H1 (cell line): ENCODE measurements at regions not wholly inside any gene's neighbourhood (a gene's known extent, or its start where the extent isn't known, plus 50 kb on each side); places are given as distances from the start of the nearest gene placed in this dataset.

Experiments used
- CTCF ChIA-PET: fragments of 300-600 bp; sonication (Branson Sonifier 250); formaldehyde crosslinking; loops from one replicate; lab custom pipeline; 2021; ENCODE audit not compliant: partially characterized antibody; lab: Charles Lee
- POLR2A ChIA-PET: fragments of 300-600 bp; sonication (Branson Sonifier 250); formaldehyde crosslinking; loops from one replicate; lab custom pipeline; 2021; ENCODE audit warnings: inconsistent platforms; ENCODE audit not compliant: partially characterized antibody; lab: Charles Lee
- DNase-seq, 2 experiments: peaks; one replicate each; pipeline versions ENCODE4 v3.0.0 to v3.0.0-alpha.2; 2010 to 2022; ENCODE audit warnings: low spot score in 2 of 2, low read depth in 1 of 2, mixed read lengths in 1 of 2
- FAIRE-seq: peaks from 2 replicates; lab custom pipeline; 2011; peaks lifted over from hg19 to GRCh38; lab: Jason Lieb, UNC
- H2AFZ ChIP-seq: 2 replicates; pipeline ENCODE4 v1.8.1; 2012; ENCODE audit warnings: low read length, inconsistent platforms
- H2AK5ac ChIP-seq: 2 replicates; pipeline ENCODE4 v1.6.1; 2013; ENCODE audit warnings: low read depth, low read length
- H2BK120ac ChIP-seq: replicated peaks from 2 replicates; pipeline ENCODE3; 2013; ENCODE audit warnings: low read depth, low read length, inconsistent platforms
- H2BK12ac ChIP-seq: 2 replicates; pipeline ENCODE4 v1.6.1; 2013; ENCODE audit warnings: low read depth, low read length
- H2BK15ac ChIP-seq: 2 replicates; pipeline ENCODE4 v1.6.1; 2013; ENCODE audit warnings: low read length
- H2BK20ac ChIP-seq: 2 replicates; pipeline ENCODE4 v1.6.1; 2013; ENCODE audit warnings: low read length
- H2BK5ac ChIP-seq: 2 replicates; pipeline ENCODE4 v1.6.1; 2013; ENCODE audit warnings: low read depth, low read length
- H3K14ac ChIP-seq: 2 replicates; pipeline ENCODE4 v1.6.1; 2013; ENCODE audit warnings: inconsistent platforms; ENCODE audit not compliant: insufficient read length
- H3K18ac ChIP-seq: 2 replicates; pipeline ENCODE4 v1.6.1; 2013; ENCODE audit warnings: low read length; ENCODE audit errors: extremely low read depth
- H3K23ac ChIP-seq: 2 replicates; pipeline ENCODE4 v1.6.1; 2013; ENCODE audit warnings: inconsistent platforms; ENCODE audit not compliant: insufficient read length
- H3K23me2 ChIP-seq: 2 replicates; pipeline ENCODE4 v1.6.1; 2013; ENCODE audit warnings: low read depth, low read length
- H3K27ac ChIP-seq: 2 replicates; pipeline ENCODE4 v1.6.1; 2011; ENCODE audit warnings: low read depth, low read length, inconsistent platforms
- H3K27me3 ChIP-seq, 4 experiments: replicated peaks in 1 of 4; 1 replicate in 1 of 4; 2 replicates in 3 of 4; pipeline versions ENCODE4 v1.6.1 to v1.8.1; 2011 to 2013; ENCODE audit warnings: low read length in 3 of 4, mild to moderate bottlenecking in 3 of 4, inconsistent platforms in 2 of 4, mixed read lengths in 2 of 4, moderate library complexity in 1 of 4; ENCODE audit not compliant: control insufficient read depth in 3 of 4, insufficient read depth in 3 of 4; ENCODE audit errors: extremely low read depth in 1 of 4
- H3K36me3 ChIP-seq, 4 experiments: 2 replicates each; pipeline versions ENCODE4 v1.6.1 to v1.8.1; 2011 to 2013; ENCODE audit warnings: mild to moderate bottlenecking in 4 of 4, low read length in 3 of 4, moderate library complexity in 2 of 4, control low read depth in 1 of 4, inconsistent platforms in 1 of 4; ENCODE audit not compliant: insufficient read depth in 4 of 4, control insufficient read depth in 2 of 4
- H3K4ac ChIP-seq: replicated peaks from 2 replicates; pipeline ENCODE3; 2013; ENCODE audit warnings: low read length, low read depth, mixed read lengths, inconsistent platforms; ENCODE audit not compliant: insufficient read length
- H3K4me1 ChIP-seq, 4 experiments: replicated peaks in 1 of 4; 1 replicate in 1 of 4; 2 replicates in 3 of 4; pipeline versions ENCODE4 v1.6.1 to v1.8.1; 2011 to 2013; ENCODE audit warnings: low read length in 3 of 4, inconsistent platforms in 2 of 4, mixed read lengths in 1 of 4; ENCODE audit not compliant: insufficient read depth in 4 of 4, control insufficient read depth in 3 of 4
- H3K4me2 ChIP-seq, 2 experiments: 2 replicates each; pipeline versions ENCODE4 v1.6.1 to v1.8.1; 2011 to 2013; ENCODE audit warnings: low read depth in 2 of 2, low read length in 2 of 2, control low read depth in 1 of 2, inconsistent platforms in 1 of 2, mild to moderate bottlenecking in 1 of 2; ENCODE audit not compliant: insufficient read depth in 1 of 2
- H3K4me3 ChIP-seq, 4 experiments: fragments of 200-600, 300-600 bp in 1 of 4; sonication (generic), shearing (Covaris generic), sonication (Bioruptor Twin) in 1 of 4; 2 replicates each; pipeline versions ENCODE4 v1.5.1 to v1.8.1; 2011 to 2016; ENCODE audit warnings: low read length in 4 of 4, low read depth in 3 of 4, control low read depth in 2 of 4, inconsistent platforms in 2 of 4, mild to moderate bottlenecking in 2 of 4, mixed read lengths in 1 of 4, moderate library complexity in 1 of 4; ENCODE audit not compliant: insufficient read depth in 2 of 4; ENCODE audit errors: extremely low read depth in 1 of 4
- H3K56ac ChIP-seq: replicated peaks from 2 replicates; pipeline ENCODE3; 2013; ENCODE audit warnings: low read depth, mild to moderate bottlenecking, mixed read lengths, low read length, inconsistent platforms; ENCODE audit not compliant: insufficient read length
- H3K79me1 ChIP-seq: 2 replicates; pipeline ENCODE4 v1.6.1; 2013; ENCODE audit warnings: low read depth, low read length, control low read depth
- H3K79me2 ChIP-seq, 2 experiments: 2 replicates each; pipeline versions ENCODE4 v1.6.1 to v1.8.1; 2012 to 2013; ENCODE audit warnings: low read length in 2 of 2, mild to moderate bottlenecking in 2 of 2, inconsistent platforms in 1 of 2; ENCODE audit not compliant: insufficient read depth in 2 of 2, control insufficient read depth in 1 of 2
- H3K9ac ChIP-seq, 4 experiments: replicated peaks in 1 of 4; 1 replicate in 1 of 4; 2 replicates in 3 of 4; pipeline versions ENCODE4 v1.6.1 to v1.8.1; 2011 to 2013; ENCODE audit warnings: low read depth in 3 of 4, low read length in 3 of 4, control low read depth in 2 of 4, mild to moderate bottlenecking in 2 of 4, moderate library complexity in 2 of 4, inconsistent platforms in 1 of 4; ENCODE audit errors: extremely low read depth in 1 of 4
- H3K9me3 ChIP-seq, 2 experiments: 2 replicates each; pipeline versions ENCODE4 v1.6.1 to v1.8.1; 2012 to 2013; ENCODE audit warnings: mild to moderate bottlenecking in 2 of 2, moderate library complexity in 2 of 2, control low read depth in 1 of 2, inconsistent platforms in 1 of 2, low read depth in 1 of 2, low read length in 1 of 2, mixed read lengths in 1 of 2; ENCODE audit not compliant: insufficient read depth in 2 of 2
- H4K20me1 ChIP-seq, 2 experiments: replicated peaks in 1 of 2; 2 replicates each; pipeline versions ENCODE3 to v1.8.1; 2011 to 2013; ENCODE audit warnings: inconsistent platforms in 2 of 2, low read length in 2 of 2, mild to moderate bottlenecking in 1 of 2; ENCODE audit not compliant: insufficient read depth in 2 of 2, control insufficient read depth in 1 of 2
- H4K5ac ChIP-seq: 2 replicates; pipeline ENCODE4 v1.6.1; 2013; ENCODE audit warnings: low read length, low read depth, mixed read lengths, inconsistent platforms; ENCODE audit not compliant: insufficient read length
- H4K8ac ChIP-seq: 2 replicates; pipeline ENCODE4 v1.8.0; 2013; ENCODE audit warnings: mild to moderate bottlenecking, moderate library complexity, low read length, inconsistent platforms; ENCODE audit not compliant: insufficient read depth; ENCODE audit errors: extremely low read depth
- H4K91ac ChIP-seq: replicated peaks from 2 replicates; pipeline ENCODE3; 2013; ENCODE audit warnings: low read length, mixed read lengths, inconsistent platforms; ENCODE audit not compliant: insufficient read length
- CBX8 ChIP-seq: fragments of 300-800, 300-1000 bp; sonication (generic); IDR thresholded peaks from 2 replicates; pipeline ENCODE4 v1.7.1; 2016; ENCODE audit warnings: low read depth, low read length, borderline replicate concordance
- EP300 ChIP-seq, 2 experiments: IDR thresholded peaks; 1 replicate in 1 of 2; 2 replicates in 1 of 2; pipeline ENCODE4 v1.6.1; 2011 to 2012; ENCODE audit warnings: low read depth in 2 of 2, low read length in 2 of 2, mild to moderate bottlenecking in 2 of 2, borderline replicate concordance in 1 of 2, inconsistent platforms in 1 of 2, moderate library complexity in 1 of 2
- JUN ChIP-seq: IDR thresholded peaks from 2 replicates; pipeline ENCODE4 v1.6.1; 2011; ENCODE audit warnings: low read depth, mild to moderate bottlenecking, improper control_type of control experiment, low read length
- POLR2A ChIP-seq, 2 experiments: IDR thresholded peaks; 1 replicate in 1 of 2; 2 replicates in 1 of 2; pipeline ENCODE4 v1.6.1; 2011; ENCODE audit warnings: low read depth in 2 of 2, low read length in 2 of 2, mild to moderate bottlenecking in 2 of 2; ENCODE audit errors: control extremely low read depth in 1 of 2
- POU5F1 ChIP-seq: IDR thresholded peaks from 2 replicates; pipeline ENCODE4 v1.6.1; 2011; ENCODE audit warnings: low read depth, mild to moderate bottlenecking, low read length, moderate library complexity
- SAP30 ChIP-seq: fragments of 300-600 bp; sonication (generic); IDR thresholded peaks from 2 replicates; pipeline ENCODE4 v1.7.1; 2012; ENCODE audit warnings: low read length, moderate library complexity, mild to moderate bottlenecking, inconsistent platforms; ENCODE audit not compliant: insufficient read depth, insufficient replicate concordance
- SUZ12 ChIP-seq: fragments of 200-600 bp; sonication (generic); IDR thresholded peaks from 2 replicates; pipeline ENCODE4 v1.6.1; 2012; ENCODE audit warnings: mild to moderate bottlenecking, inconsistent platforms, low read length, moderate library complexity, mixed read lengths
- WGBS, 2 experiments: shearing (Covaris generic) in 1 of 2; methylation state at CpG; one replicate each; pipeline versions ENCODE4 v1.1.6 to v1.1.7; 2013 to 2015; ENCODE audit warnings: low lambda C conversion rate in 2 of 2, mixed read lengths in 2 of 2, inconsistent platforms in 1 of 2, low coverage in 1 of 2, missing lambda C conversion rate in 1 of 2; ENCODE audit not compliant: insufficient replicate concordance in 2 of 2, insufficient coverage in 1 of 2, insufficient read length in 1 of 2; ENCODE audit errors: extremely low coverage in 1 of 2, missing lambda C conversion rate in 1 of 2; 5-methylcytosine and 5-hydroxymethylcytosine counted together
- TF ChIP-seq, protein P1 (sequence below): IDR thresholded peaks from 2 replicates; pipeline ENCODE4 v1.6.1; 2012; ENCODE audit warnings: inconsistent platforms
- TF ChIP-seq, protein P2 (sequence below): IDR thresholded peaks from 2 replicates; pipeline ENCODE4 v1.6.1; 2012; ENCODE audit warnings: inconsistent platforms

DNA sequence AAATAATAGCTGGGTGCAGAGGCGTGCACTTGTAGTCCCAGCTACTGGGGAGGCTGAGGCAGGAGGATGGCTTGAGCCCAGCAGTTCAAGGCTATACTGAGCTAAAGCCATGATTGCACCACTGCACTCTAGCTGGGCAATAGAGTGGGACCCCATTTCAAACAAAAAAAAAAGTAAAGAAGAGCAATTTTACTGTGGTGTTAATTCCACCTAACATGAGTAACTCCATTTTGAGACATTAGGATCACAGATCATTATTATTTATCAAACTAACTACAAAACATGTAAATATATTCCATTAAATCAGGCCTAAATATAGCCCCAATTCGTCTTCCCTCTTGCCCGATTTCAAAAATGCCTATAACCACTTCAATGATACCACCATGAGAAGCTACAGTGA, 104.8 kb upstream of the TRIM24 start:
- peaks cover 3% of the 10 kb centered on the region in 2 experiments; a peak in 1 of 4 replicates for H3K9me3 ChIP-seq
- H3K4me3 ChIP-seq = no peak overlapping the region
- CTCF ChIA-PET = interaction anchor here (0.6 to 1.2 kb wide), 3 partner anchors 9 to 62 kb away, joined by 3 read pairs; no protein-coding TSS in a partner anchor
- no peaks in the 10 kb centered on the region for H3K23me2 ChIP-seq
- FAIRE-seq (no peak), DNase-seq (no peak)
- H4K5ac ChIP-seq = no peak overlapping the region
- WGBS, 2 experiments = 92% methylated on average over 3 of the region's 3 CpGs; no CpG with 5 or more reads in 1 of the 2 experiments
- H3K4me2 ChIP-seq = no peak overlapping the region
- no peak overlapping the region for H2BK5ac ChIP-seq
- no peak overlapping the region for H2AK5ac ChIP-seq
- H3K23ac ChIP-seq = no peak overlapping the region
- no peaks in the 10 kb centered on the region for H4K20me1 ChIP-seq
- H3K4me1 ChIP-seq = peaks cover 0 to 5% (median 2%) of the 10 kb centered on the region in 4 experiments; a peak in 3 of 7 replicates
- no peak overlapping the region for H4K91ac ChIP-seq
- H2BK120ac ChIP-seq = no peak overlapping the region
- no peaks in the 10 kb centered on the region for H3K79me1 ChIP-seq
- no peak overlapping the region for H3K56ac ChIP-seq
- no peaks in the 10 kb centered on the region for H3K79me2 ChIP-seq
- no peak overlapping the region for H3K9ac ChIP-seq
- no peak overlapping the region for H3K14ac ChIP-seq
- H3K18ac ChIP-seq = no peak overlapping the region
- no peak overlapping the region for H2AFZ ChIP-seq
- no peak overlapping the region for H2BK15ac ChIP-seq
- no peaks in the 10 kb centered on the region for H3K36me3 ChIP-seq
- H3K4ac ChIP-seq = no peak overlapping the region
- POLR2A ChIA-PET = interaction anchor here (0.7 to 1.5 kb wide), 2 partner anchors 30 to 105 kb away, joined by 3 to 7 read pairs; partner anchors contain the start of gene TRIM24
- H2BK12ac ChIP-seq = no peak overlapping the region
- H2BK20ac ChIP-seq = no peak overlapping the region
- no peak overlapping the region for H3K27ac ChIP-seq
- no peak overlapping the region for H4K8ac ChIP-seq
- no peaks in the 10 kb centered on the region for H3K27me3 ChIP-seq
- TF ChIP-seq POLR2A (IDR thresholded peaks at IDR 0.05; ENCODE audit: control extremely low read depth in 1 of 2, low read depth in 2 of 2, low read length in 2 of 2) (no peak), CBX8 (no peak), SAP30 (no peak), EP300 (IDR thresholded peaks at IDR 0.05; ENCODE audit: borderline replicate concordance in 1 of 2, low read depth in 2 of 2, low read length in 2 of 2) (no peak), POU5F1 (no peak), JUN (no peak), SUZ12 (no peak)
- TF ChIP-seq, protein P1, sequence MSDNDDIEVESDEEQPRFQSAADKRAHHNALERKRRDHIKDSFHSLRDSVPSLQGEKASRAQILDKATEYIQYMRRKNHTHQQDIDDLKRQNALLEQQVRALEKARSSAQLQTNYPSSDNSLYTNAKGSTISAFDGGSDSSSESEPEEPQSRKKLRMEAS = no peak
- TF ChIP-seq, protein P2, sequence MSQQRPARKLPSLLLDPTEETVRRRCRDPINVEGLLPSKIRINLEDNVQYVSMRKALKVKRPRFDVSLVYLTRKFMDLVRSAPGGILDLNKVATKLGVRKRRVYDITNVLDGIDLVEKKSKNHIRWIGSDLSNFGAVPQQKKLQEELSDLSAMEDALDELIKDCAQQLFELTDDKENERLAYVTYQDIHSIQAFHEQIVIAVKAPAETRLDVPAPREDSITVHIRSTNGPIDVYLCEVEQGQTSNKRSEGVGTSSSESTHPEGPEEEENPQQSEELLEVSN = no peak
